ENCODE measurements at regions not wholly inside any gene's neighbourhood (a gene's known extent, or its start where the extent isn't known, plus 50 kb on each side); places are given as distances from the start of the nearest gene placed in this dataset.

DNA sequence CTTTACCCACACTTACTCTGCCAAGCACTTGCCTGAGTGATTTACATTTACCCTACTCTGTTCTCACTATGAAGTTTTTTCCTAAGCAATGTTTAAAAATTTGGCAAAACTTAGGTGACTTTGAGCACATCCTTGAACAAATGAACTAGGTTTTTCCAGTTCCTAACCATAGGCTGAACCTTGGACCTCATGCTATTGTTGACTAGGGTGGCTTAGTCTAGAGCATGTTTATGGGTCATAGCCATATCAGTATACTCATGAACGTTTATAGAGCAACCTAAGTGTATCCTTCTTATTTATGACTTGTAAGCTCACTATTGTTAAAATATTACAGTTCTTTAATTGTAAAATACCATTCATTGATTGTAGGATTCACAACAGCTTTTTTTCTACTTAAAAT lies 85.0 kb upstream of the KRR1 start:
- TF ChIP-seq POLR2A (IDR thresholded peaks at IDR 0.05; ENCODE audit: low read depth, low read length) (no peak), POLR2AphosphoS5 (IDR thresholded peaks at IDR 0.05; ENCODE audit: low read depth, low read length) (no peak), TAF1 (IDR thresholded peaks at IDR 0.05; ENCODE audit: borderline replicate concordance, low read depth, low read length) (no peak)

Measured in GM12892 (cell line).